Spleen (tissue), 11 donors: ENCODE measurements at regions not wholly inside any gene's neighbourhood (a gene's known extent, or its start where the extent isn't known, plus 50 kb on each side); places are given as distances from the start of the nearest gene placed in this dataset.

ENCODE experiments used
- DNase-seq: peaks from one replicate; pipeline ENCODE4 v3.0.0-alpha.2; 2020
- H3K27ac ChIP-seq, 8 donors: fragments of 200-600 bp; sonication (generic) in 7 of 8; 1 replicate in 4 of 8; 2 replicates in 4 of 8; pipeline versions ENCODE4 v1.5.0 to v1.8.0; 2016 to 2021; ENCODE audit warnings: inconsistent platforms in 4 of 8, mild to moderate bottlenecking in 4 of 8, moderate library complexity in 1 of 8
- H3K27me3 ChIP-seq, 7 donors: fragments of 200-600 bp; sonication (generic) in 6 of 7; replicated peaks in 1 of 7; 1 replicate in 4 of 7; 2 replicates in 3 of 7; pipeline versions ENCODE4 v1.5.0 to v1.8.0; 2016 to 2021; ENCODE audit warnings: inconsistent platforms in 3 of 7, mild to moderate bottlenecking in 1 of 7
- H3K36me3 ChIP-seq, 6 donors: fragments of 200-600 bp; sonication (generic) in 5 of 6; 1 replicate in 4 of 6; 2 replicates in 2 of 6; pipeline versions ENCODE4 v1.5.0 to v1.8.0; 2016 to 2021; ENCODE audit warnings: inconsistent platforms in 2 of 6
- H3K4me1 ChIP-seq, 6 donors: fragments of 200-600 bp; sonication (generic) in 5 of 6; 1 replicate in 3 of 6; 2 replicates in 3 of 6; pipeline versions ENCODE4 v1.5.0 to v1.8.0; 2016 to 2021; ENCODE audit warnings: inconsistent platforms in 3 of 6
- H3K4me3 ChIP-seq, 8 donors: fragments of 200-600 bp; sonication (generic) in 7 of 8; 1 replicate in 4 of 8; 2 replicates in 4 of 8; pipeline versions ENCODE4 v1.5.0 to v1.8.0; 2016 to 2021; ENCODE audit warnings: inconsistent platforms in 4 of 8, mild to moderate bottlenecking in 4 of 8, moderate library complexity in 2 of 8
- H3K9me3 ChIP-seq, 8 donors: fragments of 200-600 bp; sonication (generic) in 7 of 8; 1 replicate in 4 of 8; 2 replicates in 4 of 8; pipeline versions ENCODE4 v1.5.0 to v1.8.0; 2016 to 2021; ENCODE audit warnings: inconsistent platforms in 4 of 8
- CTCF ChIP-seq, 11 experiments: fragments of 200-600 bp in 7 of 11; fragments of 450-650 bp in 4 of 11; sonication (generic) in 4 of 11; IDR thresholded peaks in 8 of 11; conservative IDR thresholded peaks in 3 of 11; 1 replicate in 7 of 11; 2 replicates in 4 of 11; pipeline versions ENCODE4 v1.4.0 to v1.8.0; 2016 to 2021; ENCODE audit warnings: antibody characterized with exemption in 11 of 11, inconsistent platforms in 4 of 11, mild to moderate bottlenecking in 1 of 11
- POLR2A ChIP-seq, 3 donors: fragments of 450-650 bp; IDR thresholded peaks; one replicate each; pipeline ENCODE4 v1.5.1; 2017; ENCODE audit warnings: antibody characterized with exemption in 3 of 3, mild to moderate bottlenecking in 1 of 3
- POLR2AphosphoS5 ChIP-seq, 3 donors: sonication (generic); formaldehyde crosslinking; IDR thresholded peaks; one replicate each; pipeline ENCODE4 v1.5.1; 2017; ENCODE audit warnings: antibody characterized with exemption in 3 of 3
- WGBS, 5 donors: extraction: QIAGEN DNeasy Blood & Tissue Kit in 3 of 5; methylation state at CpG; one replicate each; pipeline versions ENCODE4 v1.1.5 to v1.1.7; 2013 to 2018; 5-methylcytosine and 5-hydroxymethylcytosine counted together
- intact Hi-C: fragments of 100-400 bp; cut with DNase I; formaldehyde crosslinking; loops from one replicate; pipeline ENCODE4 v1.15.0; 2023; ENCODE audit warnings: low total_unique reads
- donor health status: healthy with polysubstance abuse.
- donor health status: DM: no; HTN: no; CAD: no; lungs with moderate emphysema.
- donor health status: DM: no; HTN: no; CAD: no.
- donor health status: Bipolar disorder and iron deficiency.
- donor health status: healthy.
- donor health status: DM: no; HTN: no; CAD: no.
- donor health status: DM: yes; HTN: yes; CAD: no.

- H3K27ac ChIP-seq, result peak overlapping the region in 6 of 8 donors; percentile 25 to 81 (median 62)
- no peaks in the 10 kb centered on the region for H3K27me3 ChIP-seq
- H3K4me1 ChIP-seq, result peaks cover 0 to 21% (median 0%) of the 10 kb centered on the region in 6 donors
- H3K9me3 ChIP-seq, result no peaks in the 10 kb centered on the region
- no peak overlapping the region for H3K4me3 ChIP-seq
- DNase-seq, result no peak
- no peaks in the 10 kb centered on the region for H3K36me3 ChIP-seq
- intact Hi-C loops, result no loop called here
- no peak for TF ChIP-seq POLR2AphosphoS5 (IDR thresholded peaks at IDR 0.05)
- no peak for TF ChIP-seq POLR2A (IDR thresholded peaks at IDR 0.05)
- 0 to 19% (median 6%) methylated on average over 1 of the region's 1 CpG for WGBS, 5 donors
These were observed 120.4 kb downstream of the CT47B1 start for GRCh38 chrX:120755066-120755846.

DNA sequence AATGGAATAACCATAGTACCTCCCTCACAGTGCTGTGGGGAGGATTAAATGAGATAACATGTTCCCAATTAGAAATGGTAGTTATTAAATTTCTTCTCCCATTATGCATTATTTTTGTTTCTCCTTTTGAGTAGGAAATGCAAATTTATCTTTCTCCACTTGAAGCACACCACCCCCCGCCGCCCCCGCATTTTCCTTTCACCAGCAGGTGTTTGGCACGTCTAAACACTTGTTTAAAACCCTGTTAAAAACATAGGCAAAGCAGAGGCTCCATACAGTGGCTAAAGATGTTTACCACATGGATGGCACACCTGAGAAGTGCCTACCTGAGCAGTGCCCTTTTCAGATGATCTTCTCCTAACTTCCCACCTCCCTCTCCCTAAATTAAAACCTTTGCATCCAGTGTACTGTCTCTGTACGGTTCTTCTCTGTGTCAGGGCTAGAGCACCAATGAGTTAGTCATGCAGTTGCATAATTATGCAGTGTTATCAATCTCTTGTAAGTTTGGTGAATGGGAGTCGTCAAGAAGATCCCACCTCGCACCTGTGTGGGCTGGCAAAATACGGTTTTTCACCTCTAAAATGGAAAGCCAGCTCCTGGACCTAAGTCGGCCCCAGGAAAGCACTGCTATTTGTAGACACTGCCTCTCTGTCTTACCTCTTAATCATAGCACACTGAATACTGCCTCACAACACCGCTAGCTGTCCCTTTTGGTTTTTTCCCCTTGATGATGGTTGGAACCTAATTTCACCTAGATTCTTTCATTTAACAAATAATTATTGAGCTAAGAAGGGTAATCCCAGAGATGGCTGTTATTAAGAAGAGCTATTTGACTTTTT is 122.0 kb downstream of the CT47B1 start:
- Histone ChIP-seq H3K36me3 (no peaks in the 10 kb centered on the region), H3K4me3 (no peak overlapping the region), H3K9me3 (no peaks in the 10 kb centered on the region), H3K27me3 (no peaks in the 10 kb centered on the region), H3K27ac (peak overlapping the region in 5 of 8 donors; percentile 29 to 81 (median 68)), H3K4me1 (peaks cover 0 to 33% (median 0%) of the 10 kb centered on the region in 6 donors)
- intact Hi-C loops, result no loop called here
- 51 to 68% (median 63%) methylated on average over 10 of the region's 10 CpGs for WGBS, 5 donors
- no peak for DNase-seq
- TF ChIP-seq CTCF (IDR thresholded peaks at IDR 0.05 in 8 of 11, conservative IDR thresholded peaks at IDR 0.05 in 3 of 11) (no peak), POLR2AphosphoS5 (IDR thresholded peaks at IDR 0.05) (no peak), POLR2A (IDR thresholded peaks at IDR 0.05) (no peak)

- intact Hi-C loops, result no loop called here
- WGBS, 5 donors, result 56 to 69% (median 61%) methylated on average over 7 of the region's 7 CpGs
- no peaks in the 10 kb centered on the region for H3K9me3 ChIP-seq
- H3K4me3 ChIP-seq, result no peak overlapping the region
- TF ChIP-seq CTCF (IDR thresholded peaks at IDR 0.05 in 8 of 11, conservative IDR thresholded peaks at IDR 0.05 in 3 of 11), result no peak
- TF ChIP-seq POLR2AphosphoS5 (IDR thresholded peaks at IDR 0.05), result no peak
- no peak for TF ChIP-seq POLR2A (IDR thresholded peaks at IDR 0.05)
- DNase-seq, result no peak
- no peaks in the 10 kb centered on the region for H3K36me3 ChIP-seq
- peaks cover 0 to 34% (median 0%) of the 10 kb centered on the region in 6 donors for H3K4me1 ChIP-seq
- peak overlapping the region in 4 of 8 donors; percentile 40 to 81 (median 71) for H3K27ac ChIP-seq
- no peaks in the 10 kb centered on the region for H3K27me3 ChIP-seq
These were observed 122.7 kb upstream of the C1GALT1C1 start for GRCh38 chrX:120752431-120753082.

GRCh38 chrX:120751683-120752082 is 121.8 kb upstream of the C1GALT1C1 start:
- WGBS, 5 donors, result 58 to 79% (median 66%) methylated on average over 2 of the region's 2 CpGs
- H3K9me3 ChIP-seq, result no peaks in the 10 kb centered on the region
- intact Hi-C loops, result no loop called here
- no peaks in the 10 kb centered on the region for H3K36me3 ChIP-seq
- H3K27me3 ChIP-seq, result no peaks in the 10 kb centered on the region
- peaks cover 0 to 34% (median 0%) of the 10 kb centered on the region in 6 donors for H3K4me1 ChIP-seq
- TF ChIP-seq POLR2AphosphoS5 (IDR thresholded peaks at IDR 0.05) (no peak), POLR2A (IDR thresholded peaks at IDR 0.05) (no peak), CTCF (IDR thresholded peaks at IDR 0.05 in 8 of 11, conservative IDR thresholded peaks at IDR 0.05 in 3 of 11) (no peak)
- peak overlapping the region in 1 of 8 donors; percentile 81 for H3K27ac ChIP-seq
- no peak for DNase-seq
- no peak overlapping the region for H3K4me3 ChIP-seq
